Gastrocnemius medialis (tissue), 4 donors: ENCODE measurements at regions not wholly inside any gene's neighbourhood (a gene's known extent, or its start where the extent isn't known, plus 50 kb on each side); places are given as distances from the start of the nearest gene placed in this dataset.
"Not testable (repeated sequence)": the region's sequence is repeated elsewhere in the genome, so short reads cannot be mapped to it uniquely, and the experiment has no call there.

Source experiments
- ATAC-seq, 2 donors: fragments of 150-250 bp; one replicate each; pipeline ENCODE4 v1.9.1; 2016
- DNase-seq, 2 donors: peaks; one replicate each; pipeline ENCODE4 v3.0.0-alpha.2; 2019
- H3K27ac ChIP-seq, 4 donors: fragments of 200-600 bp; sonication (generic); 1 replicate in 1 of 4; 2 replicates in 3 of 4; pipeline ENCODE4 v1.5.1; 2016 to 2018; ENCODE audit warnings: mild to moderate bottlenecking in 2 of 4, moderate library complexity in 1 of 4
- H3K27me3 ChIP-seq, 3 donors: fragments of 200-600 bp; sonication (generic) in 2 of 3; 1 replicate in 1 of 3; 2 replicates in 2 of 3; pipeline versions ENCODE4 v1.5.1 to v1.6.0; 2016 to 2019; ENCODE audit warnings: mild to moderate bottlenecking in 1 of 3, moderate library complexity in 1 of 3
- H3K36me3 ChIP-seq, 2 donors: fragments of 200-600 bp; sonication (generic) in 1 of 2; one replicate each; pipeline ENCODE4 v1.5.1; 2017 to 2018
- H3K4me1 ChIP-seq, 2 donors: fragments of 200-600 bp; sonication (generic) in 1 of 2; one replicate each; pipeline ENCODE4 v1.5.1; 2016 to 2017; ENCODE audit warnings: mild to moderate bottlenecking in 2 of 2
- H3K4me3 ChIP-seq, 4 donors: fragments of 200-600 bp; sonication (generic) in 3 of 4; 1 replicate in 1 of 4; 2 replicates in 3 of 4; pipeline ENCODE4 v1.5.1; 2016 to 2019; ENCODE audit warnings: mild to moderate bottlenecking in 2 of 4
- H3K9me3 ChIP-seq, 3 donors: fragments of 200-600 bp; sonication (generic) in 2 of 3; 1 replicate in 1 of 3; 2 replicates in 2 of 3; pipeline ENCODE4 v1.5.1; 2016 to 2019
- POLR2A ChIP-seq, 2 donors: fragments of 450-650 bp; IDR thresholded peaks; one replicate each; pipeline ENCODE4 v1.6.1; 2017; ENCODE audit warnings: antibody characterized with exemption in 2 of 2, mild to moderate bottlenecking in 2 of 2, moderate library complexity in 2 of 2
- in situ Hi-C, 4 donors: fragments of 200-750 bp; cut with MboI; loops; one replicate each; pipeline versions ENCODE4 v1.15.0 to v1.8.0; 2017; ENCODE audit warnings: low sequenced_read_pairs in 4 of 4
- intact Hi-C: fragments of 100-400 bp; cut with DNase I; formaldehyde crosslinking; loops from one replicate; pipeline ENCODE4 v1.15.1; 2023; ENCODE audit warnings: low total_unique reads
- TF ChIP-seq, protein P1 (sequence below), 5 experiments: fragments of 450-650 bp in 3 of 5; fragments of 200-600 bp in 2 of 5; sonication (generic) in 2 of 5; IDR thresholded peaks in 4 of 5; conservative IDR thresholded peaks in 1 of 5; 1 replicate in 4 of 5; 2 replicates in 1 of 5; pipeline ENCODE4 v1.5.1; 2016 to 2019; ENCODE audit warnings: antibody characterized with exemption in 5 of 5, mild to moderate bottlenecking in 3 of 5, moderate library complexity in 3 of 5

DNA sequence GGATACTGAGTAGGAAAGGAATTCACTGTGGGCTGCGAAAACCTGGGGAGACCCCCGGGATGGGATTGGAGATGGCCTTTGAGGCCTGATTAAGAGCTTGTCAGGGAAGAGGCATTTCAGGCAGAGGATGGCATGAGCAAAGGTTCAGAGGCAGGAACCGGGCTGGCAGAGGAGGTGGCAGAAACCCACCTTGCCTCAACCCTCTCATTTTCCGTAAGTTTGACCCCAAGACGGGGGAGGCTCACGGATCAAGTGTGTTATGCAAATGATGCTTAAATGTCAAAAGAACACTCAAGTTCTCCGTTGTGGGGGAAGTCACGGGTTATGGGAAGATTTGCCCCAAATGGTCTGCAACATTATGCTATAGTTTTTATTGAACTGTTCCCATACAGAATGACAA lies 88.3 kb downstream of the MYCN start:
- no peak for DNase-seq
- H3K9me3 ChIP-seq = no peaks in the 10 kb centered on the region
- H3K36me3 ChIP-seq = no peaks in the 10 kb centered on the region
- in situ Hi-C loops = no loop called here
- H3K4me3 ChIP-seq = no peak overlapping the region
- intact Hi-C loops = no loop called here
- H3K27ac ChIP-seq = no peak overlapping the region
- no peaks in the 10 kb centered on the region for H3K27me3 ChIP-seq
- ATAC-seq = no peak
- TF ChIP-seq, protein P1, sequence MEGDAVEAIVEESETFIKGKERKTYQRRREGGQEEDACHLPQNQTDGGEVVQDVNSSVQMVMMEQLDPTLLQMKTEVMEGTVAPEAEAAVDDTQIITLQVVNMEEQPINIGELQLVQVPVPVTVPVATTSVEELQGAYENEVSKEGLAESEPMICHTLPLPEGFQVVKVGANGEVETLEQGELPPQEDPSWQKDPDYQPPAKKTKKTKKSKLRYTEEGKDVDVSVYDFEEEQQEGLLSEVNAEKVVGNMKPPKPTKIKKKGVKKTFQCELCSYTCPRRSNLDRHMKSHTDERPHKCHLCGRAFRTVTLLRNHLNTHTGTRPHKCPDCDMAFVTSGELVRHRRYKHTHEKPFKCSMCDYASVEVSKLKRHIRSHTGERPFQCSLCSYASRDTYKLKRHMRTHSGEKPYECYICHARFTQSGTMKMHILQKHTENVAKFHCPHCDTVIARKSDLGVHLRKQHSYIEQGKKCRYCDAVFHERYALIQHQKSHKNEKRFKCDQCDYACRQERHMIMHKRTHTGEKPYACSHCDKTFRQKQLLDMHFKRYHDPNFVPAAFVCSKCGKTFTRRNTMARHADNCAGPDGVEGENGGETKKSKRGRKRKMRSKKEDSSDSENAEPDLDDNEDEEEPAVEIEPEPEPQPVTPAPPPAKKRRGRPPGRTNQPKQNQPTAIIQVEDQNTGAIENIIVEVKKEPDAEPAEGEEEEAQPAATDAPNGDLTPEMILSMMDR (IDR thresholded peaks at IDR 0.05 in 4 of 5, conservative IDR thresholded peaks at IDR 0.05 in 1 of 5) = no peak
- TF ChIP-seq POLR2A (IDR thresholded peaks at IDR 0.05) = no peak
- no peaks in the 10 kb centered on the region for H3K4me1 ChIP-seq

DNA sequence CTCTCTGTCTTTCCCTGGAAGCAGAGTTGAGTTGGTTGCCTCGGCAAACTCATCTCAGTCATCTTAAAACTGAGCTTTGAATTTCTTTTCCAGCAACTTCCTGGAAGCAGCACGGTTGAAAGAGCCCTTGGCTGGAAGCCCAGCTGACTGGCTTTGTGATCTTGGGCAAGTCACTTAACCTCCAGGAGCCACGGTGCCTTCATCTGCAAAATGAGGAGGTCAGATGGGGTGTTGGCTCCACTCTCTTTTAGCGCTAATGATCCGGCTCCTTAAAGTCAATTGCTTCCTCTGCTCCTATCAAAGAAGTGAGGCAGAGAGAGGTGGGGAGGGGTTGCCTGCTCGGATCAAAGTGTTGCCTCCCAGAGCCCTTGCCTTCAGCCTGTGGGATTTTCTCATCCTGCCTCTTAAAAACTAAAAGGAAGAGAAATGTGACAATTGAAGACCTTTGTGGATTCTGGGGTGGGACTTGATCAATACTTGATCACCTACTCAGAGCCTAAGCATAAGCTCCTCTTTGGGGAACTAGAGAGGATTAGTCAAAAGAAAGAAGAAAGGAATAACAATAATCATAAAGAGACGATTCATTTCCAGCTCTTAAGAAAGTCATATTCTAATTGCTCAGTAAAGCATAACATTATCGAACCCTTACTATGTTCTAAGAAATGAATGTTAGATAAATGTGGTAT lies 86.6 kb downstream of the MYCN start:
- no peaks in the 10 kb centered on the region for H3K36me3 ChIP-seq
- in situ Hi-C loops (no loop called here), intact Hi-C loops (no loop called here)
- no peaks in the 10 kb centered on the region for H3K4me1 ChIP-seq
- no peaks in the 10 kb centered on the region for H3K9me3 ChIP-seq
- no peak for DNase-seq
- no peak for ATAC-seq
- no peak overlapping the region for H3K4me3 ChIP-seq
- H3K27me3 ChIP-seq = no peaks in the 10 kb centered on the region
- TF ChIP-seq POLR2A (IDR thresholded peaks at IDR 0.05) = no peak
- TF ChIP-seq, protein P1 (IDR thresholded peaks at IDR 0.05 in 4 of 5, conservative IDR thresholded peaks at IDR 0.05 in 1 of 5) = no peak
- H3K27ac ChIP-seq = no peak overlapping the region

DNA sequence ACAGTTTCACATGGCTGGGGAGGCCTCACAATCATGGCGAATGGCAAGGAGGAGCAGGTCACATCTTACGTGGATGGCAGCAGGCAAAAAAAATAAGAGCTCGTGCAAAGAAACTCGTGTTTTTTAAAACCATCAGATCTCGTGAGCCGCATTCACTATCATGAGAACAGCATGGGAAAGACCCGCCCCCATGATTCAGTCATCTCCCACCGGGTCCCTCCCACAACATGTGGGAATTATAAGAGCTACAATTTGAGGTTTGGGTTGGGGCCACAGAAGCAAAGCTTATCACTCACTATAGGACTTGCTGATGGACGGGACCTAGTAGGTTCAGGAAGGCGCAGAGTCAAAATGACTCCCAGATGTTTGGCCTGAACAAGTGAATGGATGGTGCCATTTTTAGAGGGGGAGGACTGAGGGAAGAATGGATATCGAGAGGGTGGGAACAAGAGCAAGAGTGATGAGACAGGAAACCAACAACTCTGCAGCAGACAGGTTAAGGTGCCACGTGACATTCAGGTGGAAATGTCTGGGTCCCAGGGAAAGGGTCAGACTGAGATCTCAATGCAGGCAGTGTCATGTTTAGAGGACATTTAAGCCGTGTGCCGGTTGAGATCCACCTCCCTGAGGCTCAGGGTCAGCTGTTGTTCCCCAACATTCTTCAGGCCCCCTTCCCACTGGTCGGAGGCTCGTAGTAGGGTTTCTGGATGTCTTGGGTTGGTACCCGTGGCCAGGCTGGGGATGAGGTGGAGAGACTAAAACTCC lies 85.7 kb downstream of the MYCN start:
- no peaks in the 10 kb centered on the region for H3K27me3 ChIP-seq
- no peak overlapping the region for H3K4me3 ChIP-seq
- no peak overlapping the region for H3K27ac ChIP-seq
- no peaks in the 10 kb centered on the region for H3K4me1 ChIP-seq
- no peak for ATAC-seq
- in situ Hi-C loops (no loop called here), intact Hi-C loops (no loop called here)
- no peaks in the 10 kb centered on the region for H3K9me3 ChIP-seq
- DNase-seq = no peak
- no peaks in the 10 kb centered on the region for H3K36me3 ChIP-seq
- TF ChIP-seq POLR2A (IDR thresholded peaks at IDR 0.05) = no peak
- TF ChIP-seq, protein P1 (IDR thresholded peaks at IDR 0.05 in 4 of 5, conservative IDR thresholded peaks at IDR 0.05 in 1 of 5) = no peak

DNA sequence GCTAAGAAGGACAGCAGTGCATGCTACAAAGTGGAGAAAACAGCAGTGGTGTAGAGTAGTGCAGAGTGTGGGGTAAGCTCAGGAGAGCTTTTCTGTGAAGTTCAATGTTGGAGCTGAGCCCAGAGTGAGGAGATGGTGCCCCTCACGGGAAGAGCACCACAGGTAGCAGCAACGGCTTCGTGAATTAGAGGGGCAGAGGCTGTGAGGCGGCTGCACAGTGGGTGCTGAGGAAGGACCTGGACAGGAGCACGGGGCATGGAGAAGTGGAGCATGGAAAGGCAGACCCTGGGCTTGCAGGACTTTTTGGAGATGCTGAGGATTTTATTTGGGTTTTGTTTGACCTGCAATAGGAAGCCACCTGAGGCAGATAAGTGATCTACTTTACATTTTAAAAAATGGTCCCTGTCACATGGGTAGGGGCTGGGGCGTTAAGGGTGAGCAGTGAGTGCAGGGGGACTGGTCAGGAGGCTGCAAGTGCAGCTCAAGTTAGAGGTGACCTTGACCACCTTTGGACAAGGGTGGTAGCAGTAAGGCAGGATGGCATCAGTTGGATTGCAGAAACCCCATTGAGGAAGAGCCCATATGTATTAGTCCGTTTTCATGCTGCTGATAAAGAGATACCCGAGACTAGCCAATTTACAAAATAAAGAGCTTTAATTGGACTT lies 85.0 kb downstream of the MYCN start:
- no peaks in the 10 kb centered on the region for H3K9me3 ChIP-seq
- ATAC-seq (no peak), DNase-seq (no peak)
- intact Hi-C loops (no loop called here), in situ Hi-C loops (no loop called here)
- H3K4me1 ChIP-seq = no peaks in the 10 kb centered on the region
- H3K27ac ChIP-seq = no peak overlapping the region
- no peaks in the 10 kb centered on the region for H3K36me3 ChIP-seq
- H3K4me3 ChIP-seq = no peak overlapping the region
- no peak for TF ChIP-seq POLR2A (IDR thresholded peaks at IDR 0.05)
- TF ChIP-seq, protein P1 (IDR thresholded peaks at IDR 0.05 in 4 of 5, conservative IDR thresholded peaks at IDR 0.05 in 1 of 5) = no peak
- H3K27me3 ChIP-seq = no peaks in the 10 kb centered on the region

DNA sequence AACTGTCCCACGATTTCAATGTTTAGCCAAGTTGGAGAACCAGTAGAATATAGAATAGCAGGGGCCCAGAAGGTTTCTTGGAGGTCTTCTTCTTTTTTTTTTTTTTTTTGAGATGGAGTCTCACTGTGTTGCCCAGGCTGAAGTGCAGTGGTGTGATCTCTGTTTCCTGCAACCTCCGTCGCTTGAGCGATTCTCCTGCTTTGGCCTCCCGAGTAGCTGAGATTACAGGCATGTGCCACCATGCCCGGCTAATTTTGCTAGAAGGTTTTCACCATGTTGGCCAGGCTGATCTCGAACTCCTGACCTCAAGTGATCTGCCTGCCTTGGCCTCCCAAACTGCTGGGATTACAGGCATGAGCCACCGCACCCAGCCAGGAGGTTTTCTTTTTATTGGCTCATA lies 84.3 kb downstream of the MYCN start:
- H3K27me3 ChIP-seq, H3K27ac ChIP-seq, DNase-seq, H3K36me3 ChIP-seq, H3K4me3 ChIP-seq, H3K4me1 ChIP-seq, ATAC-seq, in situ Hi-C loops, H3K9me3 ChIP-seq, intact Hi-C loops: not testable (repeated sequence)
